GM21447 (cell line): ENCODE measurements at regions not wholly inside any gene's neighbourhood (a gene's known extent, or its start where the extent isn't known, plus 50 kb on each side); places are given as distances from the start of the nearest gene placed in this dataset.
A peak's percentile ranks its signal among the peaks of the same experiment; 100 is the strongest.
"Not testable (repeated sequence)": the region's sequence is repeated elsewhere in the genome, so short reads cannot be mapped to it uniquely, and the experiment has no call there.

Source experiments
- ATAC-seq: cut with Tn5 transposase; IDR thresholded peaks from one replicate; pipeline ENCODE4 v1.9.1; 2021; ENCODE audit not compliant: unreplicated experiment

DNA sequence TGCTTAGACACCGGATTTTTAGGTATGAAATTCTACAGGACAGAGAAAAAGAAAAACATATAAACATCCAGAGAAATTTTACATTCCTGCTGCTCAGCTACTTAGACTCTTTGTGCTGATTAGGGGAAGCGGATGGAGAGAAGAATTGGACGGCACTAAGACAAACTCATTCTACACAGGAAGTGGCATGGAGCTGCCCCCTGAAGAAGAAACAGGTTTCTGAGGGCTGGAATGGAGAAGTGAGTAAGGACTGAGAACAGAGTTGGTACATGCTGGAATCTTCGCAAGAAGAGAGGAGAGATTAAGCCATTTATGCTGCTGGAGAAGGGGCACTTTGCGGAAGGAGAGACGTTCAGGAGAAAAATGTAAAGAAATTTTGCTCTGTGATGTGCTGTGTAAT lies 253.0 kb upstream of the ERBB4 start:
- ATAC-seq: no peak

DNA sequence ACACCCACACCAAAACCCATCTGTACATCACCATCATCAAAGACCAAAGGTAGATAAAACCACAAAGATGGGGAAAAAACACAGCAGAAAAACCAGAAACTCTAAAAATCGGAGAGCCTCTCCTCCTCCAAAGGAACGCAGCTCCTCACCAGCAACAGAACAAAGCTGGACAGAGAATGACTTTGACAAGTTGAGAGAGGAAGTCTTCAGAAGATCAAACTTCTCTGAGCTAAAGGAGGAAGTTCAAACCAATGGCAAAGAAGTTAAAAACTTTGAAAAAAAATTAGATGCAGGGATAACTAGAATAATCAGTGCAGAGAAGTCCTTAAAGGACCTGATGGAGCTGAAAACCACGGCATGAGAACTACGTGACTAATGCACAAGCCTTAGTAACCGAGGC lies 247.5 kb upstream of the ERBB4 start:
- ATAC-seq: not testable (repeated sequence)

DNA sequence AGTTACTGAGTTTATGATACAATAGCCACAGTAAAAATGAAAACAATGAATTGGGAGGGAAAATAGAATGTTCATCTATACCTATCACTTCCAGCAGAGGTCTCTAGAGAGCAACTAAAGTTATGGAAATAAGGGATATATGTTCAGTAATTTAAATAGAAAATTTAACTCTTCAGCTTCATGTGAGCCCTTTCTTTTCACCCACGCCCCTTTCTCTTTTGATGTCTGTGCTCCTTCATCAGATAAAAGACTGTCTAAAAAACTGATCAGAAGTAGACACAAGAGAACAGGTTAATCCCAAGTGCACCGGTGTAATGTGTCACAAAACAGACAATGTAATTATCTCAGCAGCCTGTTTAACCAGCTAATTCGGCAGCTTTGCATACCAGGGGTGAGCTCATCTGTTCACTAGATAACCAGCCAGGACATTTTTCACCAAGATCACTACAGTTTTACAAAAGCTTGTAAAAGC lies 238.5 kb upstream of the ERBB4 start:
- peak; percentile 80 for ATAC-seq

DNA sequence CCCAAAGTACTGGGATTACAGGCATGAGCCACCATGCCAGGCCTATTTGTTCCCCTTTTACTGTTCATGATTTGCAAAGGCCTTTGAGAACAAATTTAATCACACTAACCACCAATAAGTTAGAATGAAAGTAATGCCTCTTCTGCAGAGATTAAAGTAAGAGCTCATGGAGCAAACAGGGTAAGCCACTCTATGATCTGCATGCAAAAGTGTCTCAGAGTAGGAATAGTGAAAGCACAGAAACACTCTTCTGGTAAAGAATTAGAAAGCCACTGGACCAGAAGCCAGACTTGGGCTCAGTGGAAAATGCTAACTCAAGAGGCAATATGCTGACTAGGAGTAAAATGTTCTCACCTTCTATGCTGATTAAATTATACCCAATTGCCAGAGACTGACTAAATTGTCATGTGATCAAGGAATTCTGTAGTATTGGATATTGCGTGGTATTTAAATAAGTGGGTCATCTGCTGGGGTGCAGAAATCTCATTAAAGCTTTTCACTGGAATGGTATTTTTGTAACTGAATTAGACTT lies 235.3 kb upstream of the ERBB4 start:
- no peak for ATAC-seq

DNA sequence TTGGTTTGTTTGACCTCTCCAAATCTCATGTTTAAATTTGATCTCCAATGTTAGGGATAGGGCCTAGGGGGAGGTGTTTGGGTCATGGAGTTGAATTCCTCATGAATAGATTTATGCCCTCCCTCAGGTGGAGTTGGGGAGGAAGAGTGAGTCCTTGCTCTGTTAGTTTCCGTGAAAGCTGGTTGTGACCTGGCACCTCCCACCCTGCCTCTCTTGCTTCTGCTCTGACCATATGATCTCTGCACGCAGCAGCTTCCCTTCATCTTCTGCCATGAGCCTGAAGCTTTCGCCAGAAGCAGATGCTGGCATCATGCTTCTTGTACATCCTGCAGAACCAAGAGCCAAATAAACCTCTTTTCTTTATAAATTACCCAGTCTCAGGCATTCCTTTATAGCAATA lies 231.6 kb upstream of the ERBB4 start:
- ATAC-seq: no peak

DNA sequence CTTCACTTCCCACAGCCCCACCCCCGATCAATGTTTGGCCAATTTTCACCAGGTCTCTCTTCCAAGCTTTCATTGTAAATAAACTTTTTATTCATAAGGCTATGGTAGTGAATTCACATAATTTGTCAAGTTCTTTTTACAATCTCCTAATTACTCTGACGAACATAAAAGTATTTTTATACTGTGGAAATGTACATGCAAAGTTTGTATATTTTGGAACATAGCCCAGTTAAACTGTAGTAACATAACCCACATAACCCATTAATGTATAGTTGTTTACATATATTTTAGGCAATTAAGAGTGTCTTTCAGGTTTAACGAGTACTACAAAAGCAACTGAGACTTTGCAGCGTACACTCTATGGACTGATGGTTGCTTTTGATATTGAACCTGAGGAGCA lies 228.3 kb upstream of the ERBB4 start:
- ATAC-seq: no peak

DNA sequence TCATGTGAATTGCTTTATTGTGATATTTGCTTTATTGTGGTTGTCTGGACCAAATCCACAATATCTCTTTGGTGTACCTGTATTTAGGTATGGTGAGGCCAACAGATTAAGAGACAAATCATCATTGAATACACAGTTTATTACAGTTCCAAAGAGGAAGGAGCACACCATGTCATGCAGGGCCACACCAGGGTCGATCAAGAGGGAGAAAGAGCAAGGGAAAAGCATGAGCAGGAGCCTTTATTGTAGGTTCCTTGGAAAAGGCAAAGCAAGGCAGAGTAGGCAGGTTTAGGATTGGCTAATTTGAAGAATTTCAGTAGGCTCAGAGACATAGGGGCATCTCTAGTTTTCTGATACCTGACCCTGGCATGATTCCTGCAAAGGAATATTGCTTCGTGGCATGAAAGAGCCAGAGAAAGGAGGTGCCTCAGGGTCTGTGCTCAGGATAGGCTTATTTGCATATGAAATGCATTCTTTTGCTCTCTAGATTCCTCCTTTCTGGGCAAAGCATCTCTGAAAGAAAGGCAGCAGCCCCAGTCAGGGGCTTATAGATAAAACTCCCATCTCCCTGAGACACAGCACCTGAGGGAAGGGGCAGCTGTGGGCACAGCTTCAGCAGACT lies 214.2 kb upstream of the ERBB4 start:
- no peak for ATAC-seq

DNA sequence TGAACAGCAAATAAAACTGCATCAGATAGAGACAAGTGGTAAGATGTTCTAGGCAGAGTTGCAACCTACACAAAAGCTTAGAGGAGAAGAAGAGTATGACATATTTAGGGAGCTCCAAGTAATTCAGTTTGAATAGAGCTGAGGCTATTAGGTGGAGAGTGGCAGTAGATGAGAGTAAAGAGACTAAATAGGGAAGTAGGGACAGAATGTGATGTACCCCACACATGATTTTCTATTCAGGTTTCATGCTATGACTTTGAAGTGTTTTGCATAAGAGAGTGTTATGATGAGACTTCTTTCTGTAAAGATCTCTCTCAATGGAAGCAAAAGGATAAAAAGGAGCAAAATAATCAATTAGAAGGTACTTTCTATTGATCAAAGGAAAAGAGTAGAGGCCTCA lies 206.8 kb upstream of the ERBB4 start:
- ATAC-seq: peak; percentile 91

DNA sequence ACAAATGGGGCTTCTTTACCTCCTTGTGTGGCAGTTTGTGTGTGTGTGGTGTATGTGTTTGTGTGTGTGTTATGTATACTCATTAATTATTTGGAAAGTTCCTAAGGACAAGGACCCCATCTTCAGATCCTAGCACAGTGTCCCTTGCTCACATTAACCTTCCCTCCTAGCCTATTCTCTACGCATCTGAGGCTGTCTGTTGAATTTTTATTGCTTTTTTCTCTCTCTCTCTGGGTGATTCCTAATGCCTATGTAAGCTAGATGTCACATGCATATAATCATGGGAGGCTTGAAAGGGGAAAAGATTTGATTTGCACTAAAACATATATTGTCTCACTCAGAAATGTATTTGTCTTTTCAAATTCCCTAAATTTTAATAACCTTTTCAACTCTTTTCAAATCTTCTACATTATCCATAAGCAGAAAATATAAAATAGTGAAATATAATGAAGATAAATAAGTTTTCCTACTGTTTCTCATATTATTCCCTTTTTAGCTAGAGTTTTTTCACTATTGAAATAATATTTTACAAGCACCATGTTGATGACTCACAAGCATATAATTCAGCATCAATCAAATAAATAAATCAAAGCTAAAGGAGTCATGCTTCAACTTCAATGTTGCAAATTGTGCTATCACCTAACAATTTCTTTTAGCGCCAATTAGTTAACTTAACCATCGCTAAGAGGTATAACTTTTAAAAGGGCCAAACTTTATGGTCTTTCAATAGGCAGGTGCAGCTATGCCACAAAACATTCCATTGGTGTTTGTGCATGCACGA lies 199.0 kb upstream of the ERBB4 start:
- no peak for ATAC-seq

DNA sequence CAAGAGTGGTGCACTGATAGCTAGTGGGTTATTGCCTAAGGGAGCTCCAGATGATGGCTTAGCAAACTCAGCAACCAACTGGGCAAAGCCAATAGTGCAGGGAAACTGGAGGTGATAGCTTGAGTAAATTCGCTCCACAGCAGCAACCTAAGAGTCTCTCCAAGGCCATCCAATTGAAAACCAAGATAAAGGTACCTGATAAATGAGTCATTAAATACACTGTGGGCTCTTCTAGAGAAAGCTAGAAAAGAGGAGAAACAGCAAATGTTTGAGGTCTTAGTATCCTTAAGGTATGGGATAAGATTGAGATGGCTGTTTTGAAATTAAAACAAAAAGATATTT lies 197.8 kb upstream of the ERBB4 start:
- no peak for ATAC-seq

DNA sequence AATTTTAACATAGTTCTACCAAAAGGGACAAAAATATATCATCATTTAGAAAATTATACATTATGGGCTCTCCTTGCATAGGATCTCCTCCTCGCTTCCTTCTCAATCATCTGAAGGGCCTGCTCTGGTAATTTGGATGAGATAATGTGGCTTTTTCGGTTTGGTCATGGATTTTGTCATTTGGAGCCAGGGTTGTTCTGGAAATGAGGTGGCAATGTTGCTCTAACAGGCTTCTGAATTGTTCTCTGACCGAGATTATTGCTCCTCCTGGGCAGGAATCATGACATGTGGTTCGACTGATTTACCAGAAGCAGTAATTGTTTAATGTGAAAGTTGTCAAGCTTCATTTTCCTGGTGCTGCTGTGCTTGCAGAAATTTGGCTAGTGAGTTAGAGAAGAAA lies 194.7 kb upstream of the ERBB4 start:
- no peak for ATAC-seq

DNA sequence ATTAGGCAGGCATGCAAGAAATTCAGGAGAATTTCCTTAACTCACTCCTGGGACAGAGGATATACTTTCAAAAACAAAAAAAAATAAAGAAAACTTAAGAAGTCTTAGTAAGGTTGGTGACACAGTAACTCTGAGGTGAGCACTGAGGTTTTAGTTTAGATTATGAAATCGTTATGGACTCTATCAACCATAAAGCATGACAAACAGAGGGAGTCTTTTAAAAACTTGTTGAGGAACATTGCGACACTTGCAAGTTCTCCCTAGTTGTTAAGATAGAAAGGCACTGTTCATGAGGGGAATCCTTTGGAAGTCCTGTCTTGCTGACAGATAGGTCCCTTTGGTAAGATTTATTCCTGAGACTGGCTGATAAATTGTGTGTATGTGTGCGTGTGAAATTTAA lies 194.3 kb upstream of the ERBB4 start:
- no peak for ATAC-seq

DNA sequence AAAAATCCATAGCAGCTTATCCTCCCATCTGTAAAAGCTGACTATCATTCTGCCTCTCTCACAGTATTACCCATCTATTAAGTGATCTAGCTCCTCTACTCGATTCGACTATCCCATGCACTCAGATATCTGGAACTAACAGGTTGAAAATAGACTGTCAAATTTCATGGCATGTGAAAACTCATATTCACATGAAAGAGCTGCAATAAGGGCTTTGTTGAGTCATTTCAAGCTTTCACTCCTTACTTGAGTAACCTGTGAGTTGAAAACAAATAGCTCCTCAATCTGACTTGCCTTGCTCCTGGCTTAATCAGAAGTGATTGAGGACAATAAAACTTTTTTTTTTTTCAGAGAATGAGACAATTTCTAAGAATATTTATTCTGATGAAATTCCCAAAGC lies 192.4 kb upstream of the ERBB4 start:
- ATAC-seq: peak; percentile 78

DNA sequence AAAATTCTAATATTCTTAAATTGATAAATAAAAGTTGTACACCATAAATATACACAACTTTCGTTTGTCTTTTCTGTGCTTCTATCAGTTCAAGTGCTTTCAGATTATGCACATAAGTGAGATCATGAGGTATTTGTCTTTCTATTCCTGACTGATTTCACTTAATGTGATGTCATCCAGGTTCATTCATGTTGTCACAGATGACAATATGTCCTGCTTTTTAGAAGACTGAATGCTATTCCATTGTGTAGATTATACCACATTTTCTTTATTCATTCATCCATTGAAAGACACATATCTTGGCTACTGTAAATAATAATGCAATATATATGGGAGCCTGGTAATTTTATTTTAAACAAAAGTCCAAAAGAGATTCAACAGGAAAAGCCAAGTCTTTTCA lies 190.1 kb upstream of the ERBB4 start:
- ATAC-seq: no peak

DNA sequence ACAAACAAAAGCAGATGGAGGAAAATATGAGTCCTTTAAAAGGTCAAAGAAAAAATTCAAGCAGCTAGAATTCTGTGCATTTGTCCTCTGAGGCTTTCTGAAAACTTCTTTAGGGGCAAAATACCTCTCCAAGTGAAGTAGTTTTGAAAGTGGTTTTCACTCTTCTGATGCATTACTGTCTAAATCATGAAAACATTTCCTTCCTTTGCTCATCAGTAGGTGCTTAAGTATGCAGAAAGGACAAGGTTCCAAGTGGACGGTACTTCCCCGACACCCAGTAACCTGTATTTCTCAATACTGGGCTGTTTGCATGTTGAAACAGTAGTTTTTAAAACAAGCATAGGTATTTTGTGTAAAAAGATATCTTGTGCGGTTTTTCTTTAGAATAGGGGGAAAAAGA lies 189.1 kb upstream of the ERBB4 start:
- ATAC-seq: peak; percentile 52

DNA sequence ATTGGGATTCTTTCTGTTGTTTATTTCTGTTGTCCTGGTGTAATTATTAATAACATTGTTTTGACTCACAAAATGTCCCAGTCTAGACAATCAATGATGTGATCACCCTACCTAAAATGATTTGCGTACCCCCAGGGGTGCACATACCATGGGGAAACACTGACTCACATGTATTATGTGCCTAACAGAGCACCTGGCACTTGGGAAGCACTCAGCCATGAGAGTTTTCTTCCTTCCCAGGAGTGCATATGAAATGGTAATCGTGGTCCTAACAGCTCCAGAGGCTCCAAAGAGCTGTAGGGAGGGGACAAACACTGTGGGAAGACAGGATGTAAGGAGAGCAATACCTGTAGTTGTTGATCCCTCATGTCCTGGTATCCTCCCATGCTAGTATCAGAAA lies 187.8 kb upstream of the ERBB4 start:
- ATAC-seq: no peak

DNA sequence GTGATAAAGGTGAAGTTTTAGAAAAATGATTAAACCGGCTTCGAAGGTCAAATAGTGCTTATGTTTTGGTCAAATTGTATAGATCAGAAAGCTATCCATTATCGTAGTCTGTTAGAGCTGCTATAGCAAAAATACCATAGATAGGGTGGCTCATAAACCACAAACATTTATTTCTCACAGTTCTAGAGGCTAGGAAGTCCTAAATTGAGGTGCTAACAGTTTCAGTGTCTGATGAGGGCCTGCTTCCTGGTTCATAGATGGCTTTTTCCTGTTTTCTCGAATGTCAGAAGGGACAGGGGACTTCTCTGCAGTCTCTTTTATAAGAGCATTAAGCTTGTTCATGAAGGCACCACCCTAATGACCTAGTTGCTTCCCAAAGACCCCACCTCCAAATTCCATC lies 186.6 kb upstream of the ERBB4 start:
- ATAC-seq: no peak

DNA sequence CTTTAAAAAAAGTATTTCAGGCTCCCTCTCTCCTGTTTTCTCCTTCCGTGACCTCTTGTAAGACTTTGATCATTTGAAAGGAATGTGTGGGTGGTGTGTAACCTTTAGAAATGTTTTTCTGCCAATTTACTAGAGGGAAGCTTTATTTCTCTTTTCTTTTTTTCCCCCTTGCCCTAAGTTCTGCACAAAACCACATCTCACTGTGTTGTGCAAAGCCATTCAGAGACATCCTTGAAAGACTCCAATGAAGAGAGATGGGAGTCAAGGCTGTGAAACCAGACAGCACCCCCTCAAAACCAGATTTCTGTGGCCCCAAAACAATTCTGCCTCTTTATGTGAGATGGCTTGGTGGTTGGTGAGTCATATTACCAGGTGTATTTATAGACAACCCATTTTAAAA lies 184.6 kb upstream of the ERBB4 start:
- ATAC-seq: no peak

DNA sequence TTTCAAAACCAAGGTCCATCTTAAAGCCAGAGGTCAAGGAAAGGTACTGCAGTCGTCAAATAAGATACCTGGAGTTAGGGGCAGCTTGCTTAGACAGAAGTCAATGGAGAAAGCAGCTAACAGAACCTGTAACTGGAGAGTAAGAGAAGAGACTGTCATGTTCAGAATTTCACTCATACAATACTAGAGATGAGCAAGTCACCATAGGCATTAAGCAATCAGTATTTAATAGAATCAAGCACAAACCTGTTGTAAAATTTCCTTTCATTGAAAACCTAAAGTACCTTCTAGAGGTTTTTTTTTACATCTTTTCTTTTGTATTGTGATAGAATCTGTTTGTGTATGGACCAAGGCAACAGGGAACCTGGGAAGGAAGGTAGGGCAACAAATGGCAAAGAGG lies 183.4 kb upstream of the ERBB4 start:
- ATAC-seq: no peak

DNA sequence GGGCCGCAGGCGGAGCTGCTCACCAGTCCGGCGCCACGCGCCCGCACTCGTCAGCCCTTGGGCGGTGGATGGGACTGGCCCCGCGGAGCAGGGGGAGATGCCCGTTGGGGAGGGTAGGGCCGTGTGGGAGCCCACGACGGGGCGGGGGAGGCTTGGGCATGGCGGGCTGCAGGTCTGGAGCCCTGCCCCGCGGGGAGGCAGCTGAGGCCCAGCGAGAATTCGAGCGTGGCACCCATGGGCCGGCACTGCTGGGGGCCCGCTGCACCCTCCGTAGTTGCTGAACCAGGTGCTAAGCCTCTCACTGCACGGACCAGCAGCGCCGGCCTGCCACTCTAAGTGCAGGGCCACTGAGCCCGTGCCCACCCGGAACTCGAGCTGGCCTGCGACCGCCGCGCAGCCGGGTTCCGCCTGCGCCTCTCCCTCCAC lies 182.4 kb upstream of the ERBB4 start:
- no peak for ATAC-seq

DNA sequence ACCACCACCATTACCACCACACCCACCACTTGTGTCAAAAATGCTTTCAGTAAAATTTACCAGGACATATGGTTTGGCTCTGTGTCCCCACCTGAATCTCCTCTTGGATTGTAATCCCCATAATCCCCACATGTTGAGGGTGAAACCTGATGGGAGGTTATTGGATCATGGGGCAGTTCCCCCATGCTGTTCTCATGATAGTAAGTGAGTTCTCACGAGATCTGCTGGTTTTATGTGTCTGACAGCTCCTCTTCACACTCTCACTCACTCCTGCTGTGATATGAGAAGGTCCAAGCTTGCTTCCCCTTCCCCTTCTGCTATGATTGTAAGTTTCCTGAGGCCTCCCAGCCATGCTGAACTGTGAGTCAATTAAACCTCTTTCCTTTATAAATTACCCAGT lies 176.8 kb upstream of the ERBB4 start:
- not testable (repeated sequence) for ATAC-seq

DNA sequence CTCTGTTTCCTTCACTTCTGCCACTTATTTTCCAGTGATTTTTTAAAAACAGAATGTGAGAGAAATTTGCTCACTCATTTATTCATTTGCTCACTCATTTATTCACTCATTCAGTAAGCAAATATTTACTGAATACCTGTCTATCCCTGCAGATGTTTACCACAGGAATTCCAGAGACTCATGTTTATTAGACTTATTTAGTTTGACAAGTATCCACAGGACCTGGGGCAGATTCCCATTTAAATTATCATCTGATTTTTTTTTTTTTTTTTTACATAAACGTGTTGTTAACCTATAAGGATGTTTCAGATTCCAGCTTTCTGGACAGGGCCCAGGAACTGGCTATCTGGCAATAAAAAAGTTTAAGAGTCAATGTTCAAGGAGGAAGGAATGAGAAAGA lies 175.1 kb upstream of the ERBB4 start:
- ATAC-seq: no peak

DNA sequence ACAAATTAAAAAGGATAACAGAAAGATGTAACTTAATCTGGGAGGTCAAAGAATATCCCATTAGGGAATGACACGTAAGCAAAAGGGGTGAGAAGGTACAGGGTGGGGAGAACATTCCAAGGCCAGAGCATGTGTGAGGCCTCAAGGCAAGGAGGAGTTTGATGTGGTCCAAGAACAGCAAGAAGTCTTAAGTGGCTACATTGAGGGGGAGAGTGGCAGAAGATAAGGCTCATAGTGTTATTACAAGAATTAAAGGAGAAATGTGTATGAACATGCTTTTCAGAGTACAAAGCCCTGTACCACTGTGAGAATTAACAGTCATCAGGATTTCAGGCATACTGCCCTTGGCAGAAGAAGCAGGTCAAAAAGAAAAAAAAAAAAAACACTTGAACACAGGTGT lies 174.4 kb upstream of the ERBB4 start:
- ATAC-seq: no peak
